Esophagus (tissue), 2 donors: ENCODE measurements at regions not wholly inside any gene's neighbourhood (a gene's known extent, or its start where the extent isn't known, plus 50 kb on each side); places are given as distances from the start of the nearest gene placed in this dataset.
A peak's percentile ranks its signal among the peaks of the same experiment; 100 is the strongest.
"Not testable (repeated sequence)": the region's sequence is repeated elsewhere in the genome, so short reads cannot be mapped to it uniquely, and the experiment has no call there.

Experiments
- H3K27ac ChIP-seq, 2 donors: one replicate each; pipeline ENCODE4 v1.5.1; 2013; ENCODE audit warnings: low read depth in 2 of 2, mild to moderate bottlenecking in 2 of 2, inconsistent platforms in 1 of 2, low read length in 1 of 2, moderate library complexity in 1 of 2
- H3K27me3 ChIP-seq, 2 donors: one replicate each; pipeline ENCODE4 v1.6.1; 2013; ENCODE audit warnings: low read length in 2 of 2, control low read depth in 1 of 2, mild to moderate bottlenecking in 1 of 2; ENCODE audit not compliant: insufficient read depth in 2 of 2, control insufficient read depth in 1 of 2
- H3K36me3 ChIP-seq, 2 donors: one replicate each; pipeline ENCODE4 v1.6.1; 2013; ENCODE audit warnings: low read length in 1 of 2; ENCODE audit not compliant: control insufficient read depth in 2 of 2, insufficient read depth in 2 of 2
- H3K4me1 ChIP-seq, 2 donors: one replicate each; pipeline ENCODE4 v1.6.1; 2013; ENCODE audit warnings: low read length in 1 of 2; ENCODE audit not compliant: control insufficient read depth in 2 of 2, insufficient read depth in 2 of 2
- H3K4me3 ChIP-seq, 2 donors: one replicate each; pipeline ENCODE4 v1.5.1; 2013; ENCODE audit warnings: low read length in 2 of 2, mild to moderate bottlenecking in 2 of 2, low read depth in 1 of 2, moderate library complexity in 1 of 2
- H3K9me3 ChIP-seq, 2 donors: one replicate each; pipeline ENCODE4 v1.6.1; 2013; ENCODE audit warnings: mild to moderate bottlenecking in 2 of 2, low read depth in 1 of 2, low read length in 1 of 2, moderate library complexity in 1 of 2; ENCODE audit not compliant: control insufficient read depth in 2 of 2, insufficient read depth in 1 of 2
- WGBS, 2 donors: extraction: QIAGEN DNeasy Blood & Tissue Kit; methylation state at CpG; one replicate each; pipeline ENCODE4 v1.1.7; 2013; 5-methylcytosine and 5-hydroxymethylcytosine counted together
- donor health status: healthy with polysubstance abuse.
- donor health status: Bipolar disorder and iron deficiency.

GRCh38 chr14:55780156-55780946 is 200.3 kb downstream of the KTN1 start:
- WGBS, 2 donors, result 19 to 38% methylated on average over 8 of the region's 8 CpGs
- H3K27ac ChIP-seq, result peak overlapping the region in 1 of 2 donors; percentile 50
- peaks cover 0 to 3% of the 10 kb centered on the region in 2 donors for H3K4me1 ChIP-seq
- no peaks in the 10 kb centered on the region for H3K9me3 ChIP-seq
- H3K27me3 ChIP-seq, result no peaks in the 10 kb centered on the region
- H3K36me3 ChIP-seq, result no peaks in the 10 kb centered on the region
- H3K4me3 ChIP-seq, result no peak overlapping the region

GRCh38 chr14:55781046-55781445 is 201.0 kb downstream of the KTN1 start:
- H3K27ac ChIP-seq, result no peak overlapping the region
- peaks cover 0 to 3% of the 10 kb centered on the region in 2 donors for H3K4me1 ChIP-seq
- no peaks in the 10 kb centered on the region for H3K27me3 ChIP-seq
- H3K36me3 ChIP-seq, result no peaks in the 10 kb centered on the region
- no peak overlapping the region for H3K4me3 ChIP-seq
- H3K9me3 ChIP-seq, result no peaks in the 10 kb centered on the region
- 84 to 86% methylated on average over 5 of the region's 5 CpGs for WGBS, 2 donors

- no peaks in the 10 kb centered on the region for H3K9me3 ChIP-seq
- H3K36me3 ChIP-seq, result no peaks in the 10 kb centered on the region
- H3K27ac ChIP-seq, result no peak overlapping the region
- no peak overlapping the region for H3K4me3 ChIP-seq
- peaks cover 0 to 3% of the 10 kb centered on the region in 2 donors for H3K4me1 ChIP-seq
- no peaks in the 10 kb centered on the region for H3K27me3 ChIP-seq
Observed at GRCh38 chr14:55782166-55782565, 202.2 kb downstream of the KTN1 start.

DNA sequence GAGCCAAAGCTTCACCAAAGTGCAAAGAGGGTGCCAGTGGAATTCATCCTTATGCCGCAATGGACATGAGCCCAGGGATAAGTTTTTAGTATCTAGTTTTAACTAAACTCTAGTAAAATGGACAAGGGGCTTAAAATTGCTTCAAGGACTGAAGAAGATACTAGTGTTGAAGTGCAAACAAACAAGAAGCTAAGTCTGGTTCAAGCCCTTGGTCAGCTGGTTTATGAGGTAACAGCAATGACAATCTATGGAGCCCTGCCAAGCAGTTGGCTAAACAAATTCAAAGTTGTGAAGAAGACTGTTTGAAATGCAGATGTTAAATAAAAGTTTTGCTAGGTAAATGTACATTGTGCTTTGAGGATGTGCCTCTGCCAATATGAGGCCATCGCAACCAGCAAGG is 209.4 kb downstream of the KTN1 start:
- no peak overlapping the region for H3K27ac ChIP-seq
- H3K9me3 ChIP-seq, result no peaks in the 10 kb centered on the region
- WGBS, 2 donors, result 96% methylated on average over 2 of the region's 2 CpGs
- H3K27me3 ChIP-seq, result no peaks in the 10 kb centered on the region
- no peak overlapping the region for H3K4me3 ChIP-seq
- H3K4me1 ChIP-seq, result peaks cover 0 to 2% of the 10 kb centered on the region in 2 donors
- no peaks in the 10 kb centered on the region for H3K36me3 ChIP-seq

DNA sequence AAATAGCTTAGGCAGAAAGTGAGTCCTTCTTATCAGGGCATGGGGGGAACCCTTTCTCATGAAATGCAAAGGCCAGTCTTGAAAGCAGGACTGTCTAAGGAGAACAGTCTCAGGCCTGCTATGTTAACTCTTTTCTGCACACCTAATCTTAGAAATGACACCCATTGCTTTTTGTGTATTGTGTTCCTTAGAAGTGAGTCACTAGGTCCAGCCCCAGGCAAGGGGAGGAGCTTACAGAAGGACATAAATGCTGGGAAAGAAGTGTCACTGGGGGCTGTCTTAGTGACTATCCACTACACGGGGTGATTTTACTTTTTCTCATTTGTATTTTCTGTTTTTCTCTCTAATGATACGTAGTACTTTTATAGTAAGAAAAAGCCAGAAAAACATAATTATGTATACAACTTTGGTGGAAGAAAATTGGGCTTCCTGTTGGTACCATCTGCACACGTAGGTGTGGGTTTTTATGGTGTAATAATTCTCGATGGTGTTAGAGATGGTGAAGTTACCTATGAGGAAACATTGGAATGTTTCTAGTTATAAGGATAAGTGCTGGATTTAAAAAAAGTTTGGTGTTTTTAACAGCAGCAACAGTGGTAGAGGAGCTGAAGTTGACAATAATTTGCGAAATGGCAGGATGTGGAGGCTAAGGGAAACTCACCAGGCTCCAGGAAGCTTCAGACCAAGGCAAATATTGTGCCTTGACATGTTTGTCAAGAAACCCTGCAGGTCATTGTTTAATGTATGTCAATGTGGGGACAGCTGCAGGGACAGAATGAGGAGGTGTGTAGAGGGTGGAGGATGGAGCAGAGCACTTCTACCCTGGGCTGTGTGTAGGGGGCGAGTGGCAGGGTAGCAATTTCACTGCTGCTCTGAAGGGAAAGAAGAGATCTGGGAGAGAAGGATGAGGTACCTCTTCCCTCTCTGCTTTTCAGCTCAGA is 214.9 kb downstream of the KTN1 start:
- Histone ChIP-seq H3K27ac (peak overlapping the region in 1 of 2 donors; percentile 4), H3K4me1 (peaks cover 0 to 5% of the 10 kb centered on the region in 2 donors), H3K27me3 (no peaks in the 10 kb centered on the region), H3K9me3 (no peaks in the 10 kb centered on the region), H3K36me3 (no peaks in the 10 kb centered on the region), H3K4me3 (no peak overlapping the region)
- WGBS, 2 donors, result 79 to 80% methylated on average over 6 of the region's 6 CpGs

GRCh38 chr14:55796513-55796912 is 216.5 kb downstream of the KTN1 start:
- not testable (repeated sequence) for H3K27ac ChIP-seq, H3K4me3 ChIP-seq, H3K9me3 ChIP-seq, H3K36me3 ChIP-seq, H3K4me1 ChIP-seq, H3K27me3 ChIP-seq
- 54 to 64% methylated on average over 3 of the region's 3 CpGs for WGBS, 2 donors

DNA sequence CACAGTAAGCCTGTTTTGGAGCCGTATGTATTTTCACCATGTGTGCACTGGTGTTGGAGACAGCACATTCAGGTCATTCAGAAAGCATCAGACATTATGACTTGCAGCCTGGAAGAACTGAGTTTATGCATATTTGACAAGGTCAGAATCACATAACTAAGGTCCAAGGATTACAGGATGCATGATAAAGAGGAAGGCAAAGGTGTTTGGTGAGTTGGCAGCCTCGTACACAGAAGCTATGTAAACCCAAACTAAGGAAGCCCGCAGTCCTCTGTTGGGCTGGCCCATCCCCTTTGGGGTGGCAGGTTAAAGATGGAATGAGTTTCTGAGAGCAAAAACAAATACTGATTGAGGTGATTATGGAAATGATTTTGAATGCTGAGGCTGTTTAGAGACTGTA is 218.4 kb downstream of the KTN1 start:
- WGBS, 2 donors, result 73 to 83% methylated on average over 3 of the region's 3 CpGs
- peaks cover 0 to 5% of the 10 kb centered on the region in 2 donors for H3K4me1 ChIP-seq
- H3K27me3 ChIP-seq, result no peaks in the 10 kb centered on the region
- no peaks in the 10 kb centered on the region for H3K36me3 ChIP-seq
- no peaks in the 10 kb centered on the region for H3K9me3 ChIP-seq
- no peak overlapping the region for H3K27ac ChIP-seq
- H3K4me3 ChIP-seq, result no peak overlapping the region

DNA sequence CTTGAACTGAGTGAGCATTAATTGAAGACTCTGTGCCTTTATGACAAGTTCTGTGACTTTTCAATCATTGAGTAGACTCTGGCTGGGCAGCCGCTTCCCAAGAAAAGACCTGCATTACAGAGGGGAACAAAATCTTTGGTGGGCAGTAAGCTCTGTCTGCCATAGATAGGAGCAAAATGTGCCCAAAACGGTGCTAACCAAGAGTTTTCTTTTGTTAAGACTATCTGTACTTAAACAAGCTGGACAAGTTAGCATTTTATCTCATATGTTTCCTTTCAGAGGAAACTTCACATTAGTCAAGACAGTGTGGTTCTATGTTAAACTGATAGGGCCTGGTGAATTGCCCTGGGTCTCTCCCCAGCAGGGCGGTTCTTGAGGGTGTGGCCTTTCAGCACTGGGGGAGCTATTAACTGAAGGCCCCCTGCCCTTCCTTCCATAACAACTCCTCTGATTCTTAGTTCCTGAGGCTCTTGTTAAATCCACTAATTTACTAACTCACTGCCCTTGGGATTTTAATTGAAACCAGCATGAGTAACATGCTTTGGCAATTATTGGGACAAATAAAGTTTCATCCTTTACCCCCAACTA is 219.6 kb downstream of the KTN1 start:
- Histone ChIP-seq H3K27me3 (no peaks in the 10 kb centered on the region), H3K9me3 (no peaks in the 10 kb centered on the region), H3K4me3 (no peak overlapping the region), H3K27ac (no peak overlapping the region), H3K36me3 (no peaks in the 10 kb centered on the region), H3K4me1 (peaks cover 0 to under 1% of the 10 kb centered on the region in 2 donors)
- WGBS, 2 donors, result 69 to 75% methylated on average over 3 of the region's 3 CpGs

GRCh38 chr14:55800156-55800785 is 220.3 kb downstream of the KTN1 start:
- H3K9me3 ChIP-seq, result no peaks in the 10 kb centered on the region
- no peak overlapping the region for H3K27ac ChIP-seq
- H3K4me3 ChIP-seq, result no peak overlapping the region
- no peaks in the 10 kb centered on the region for H3K36me3 ChIP-seq
- H3K4me1 ChIP-seq, result peaks cover 0 to 2% of the 10 kb centered on the region in 2 donors
- no peaks in the 10 kb centered on the region for H3K27me3 ChIP-seq
- WGBS, 2 donors, result 90 to 91% methylated on average over 3 of the region's 3 CpGs
